ENCODE measurements at regions not wholly inside any gene's neighbourhood (a gene's known extent, or its start where the extent isn't known, plus 50 kb on each side); places are given as distances from the start of the nearest gene placed in this dataset.

GRCh38 chr1:157313240-157313807 is 175.1 kb upstream of the ETV3 start:
- TF ChIP-seq, protein P1, sequence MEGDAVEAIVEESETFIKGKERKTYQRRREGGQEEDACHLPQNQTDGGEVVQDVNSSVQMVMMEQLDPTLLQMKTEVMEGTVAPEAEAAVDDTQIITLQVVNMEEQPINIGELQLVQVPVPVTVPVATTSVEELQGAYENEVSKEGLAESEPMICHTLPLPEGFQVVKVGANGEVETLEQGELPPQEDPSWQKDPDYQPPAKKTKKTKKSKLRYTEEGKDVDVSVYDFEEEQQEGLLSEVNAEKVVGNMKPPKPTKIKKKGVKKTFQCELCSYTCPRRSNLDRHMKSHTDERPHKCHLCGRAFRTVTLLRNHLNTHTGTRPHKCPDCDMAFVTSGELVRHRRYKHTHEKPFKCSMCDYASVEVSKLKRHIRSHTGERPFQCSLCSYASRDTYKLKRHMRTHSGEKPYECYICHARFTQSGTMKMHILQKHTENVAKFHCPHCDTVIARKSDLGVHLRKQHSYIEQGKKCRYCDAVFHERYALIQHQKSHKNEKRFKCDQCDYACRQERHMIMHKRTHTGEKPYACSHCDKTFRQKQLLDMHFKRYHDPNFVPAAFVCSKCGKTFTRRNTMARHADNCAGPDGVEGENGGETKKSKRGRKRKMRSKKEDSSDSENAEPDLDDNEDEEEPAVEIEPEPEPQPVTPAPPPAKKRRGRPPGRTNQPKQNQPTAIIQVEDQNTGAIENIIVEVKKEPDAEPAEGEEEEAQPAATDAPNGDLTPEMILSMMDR (IDR thresholded peaks at IDR 0.05 in 2 of 3, conservative IDR thresholded peaks at IDR 0.05 in 1 of 3; ENCODE audit: borderline replicate concordance in 1 of 3, insufficient read depth in 1 of 3, low read depth in 2 of 3, low read length in 2 of 3), result no peak
- TF ChIP-seq POLR2A (IDR thresholded peaks at IDR 0.05; ENCODE audit: borderline replicate concordance, extremely low read depth, insufficient read depth, insufficient read length), result no peak
- no peak for TF ChIP-seq POLR2AphosphoS5 (IDR thresholded peaks at IDR 0.05; ENCODE audit: low read depth, low read length)
- no peak for TF ChIP-seq CEBPB (IDR thresholded peaks at IDR 0.05; ENCODE audit: low read depth)
- TF ChIP-seq FOSL1 (IDR thresholded peaks at IDR 0.05; ENCODE audit: low read depth), result no peak
- TF ChIP-seq EZH2phosphoT487 (IDR thresholded peaks at IDR 0.05; ENCODE audit: borderline replicate concordance), result no peak
- TF ChIP-seq ATF3 (IDR thresholded peaks at IDR 0.05), result no peak
- TF ChIP-seq YY1 (IDR thresholded peaks at IDR 0.05; ENCODE audit: extremely low read depth, insufficient replicate concordance, low read depth, low read length), result no peak
- TF ChIP-seq CBX3 (IDR thresholded peaks at IDR 0.05; ENCODE audit: low read depth), result no peak
- no peak for TF ChIP-seq EZH2 (IDR thresholded peaks at IDR 0.05)
